Mammary epithelial cell (primary cell): ENCODE measurements at regions not wholly inside any gene's neighbourhood (a gene's known extent, or its start where the extent isn't known, plus 50 kb on each side); places are given as distances from the start of the nearest gene placed in this dataset.

ENCODE experiments used
- CTCF ChIP-seq, 2 donors: IDR thresholded peaks in 1 of 2; conservative IDR thresholded peaks in 1 of 2; 2 replicates each; pipeline ENCODE4 v1.5.1; 2011 to 2012; ENCODE audit warnings: inconsistent platforms in 2 of 2, low read length in 2 of 2, mild to moderate bottlenecking in 2 of 2, control low read depth in 1 of 2, low read depth in 1 of 2; ENCODE audit not compliant: insufficient read depth in 1 of 2; ENCODE audit errors: extremely low read depth in 1 of 2
- EZH2 ChIP-seq: IDR thresholded peaks from 2 replicates; pipeline ENCODE4 v1.6.1; 2012; ENCODE audit warnings: low read length, inconsistent platforms, borderline replicate concordance

- TF ChIP-seq CTCF (conservative IDR thresholded peaks at IDR 0.05 in 1 of 2, IDR thresholded peaks at IDR 0.05 in 1 of 2; ENCODE audit: extremely low read depth in 1 of 2, insufficient read depth in 1 of 2, low read depth in 1 of 2, low read length in 2 of 2) (no peak), EZH2 (no peak)
Measured at GRCh38 chr2:22734373-22735045, 650.5 kb upstream of the KLHL29 start.
